IMR-90 (cell line): ENCODE measurements at regions not wholly inside any gene's neighbourhood (a gene's known extent, or its start where the extent isn't known, plus 50 kb on each side); places are given as distances from the start of the nearest gene placed in this dataset.

Experiments used
- ATAC-seq: fragments of 200-7000 bp; cut with Tn5 transposase; 2 replicates; pipeline ENCODE4 v1.9.1; 2020; ENCODE audit warnings: low read depth, mild to moderate bottlenecking, moderate library complexity
- BruUV-seq: library from RNA; stranded (reverse); fragments of 400-500 nt; replicated peaks from 2 replicates; lab custom pipeline; 2021; lab: Mats Ljungman, UMichigan
- CTCF ChIA-PET: fragments of 300-600 bp; formaldehyde crosslinking; extraction: SDS; loops from one replicate; lab custom pipeline; 2021; ENCODE audit warnings: antibody characterized with exemption; lab: Yijun Ruan, JAX
- POLR2A ChIA-PET: fragments of 300-600 bp; sonication (Branson Sonifier 250); formaldehyde crosslinking; loops from one replicate; lab custom pipeline; 2022; ENCODE audit warnings: antibody characterized with exemption; ENCODE audit not compliant: unreplicated experiment; lab: Charles Lee
- DNase-seq: peaks from one replicate; pipeline ENCODE4 v3.0.0; 2013
- H2AFZ ChIP-seq: replicated peaks from 2 replicates; pipeline ENCODE3; 2013; ENCODE audit warnings: low read length, mild to moderate bottlenecking; ENCODE audit not compliant: poor library complexity
- H2AK5ac ChIP-seq: 2 replicates; pipeline ENCODE4 v1.6.1; 2013; ENCODE audit warnings: low read depth, low read length, inconsistent platforms
- H2AK9ac ChIP-seq: replicated peaks from 2 replicates; pipeline ENCODE3; 2013; ENCODE audit warnings: mild to moderate bottlenecking, low read depth, low read length, moderate library complexity; ENCODE audit not compliant: poor library complexity
- H2BK120ac ChIP-seq: 2 replicates; pipeline ENCODE4 v1.6.1; 2013; ENCODE audit warnings: low read depth, low read length, inconsistent platforms
- H2BK15ac ChIP-seq: 3 replicates; pipeline ENCODE4 v1.6.1; 2013; ENCODE audit warnings: low read depth, low read length, inconsistent platforms
- H2BK20ac ChIP-seq: 2 replicates; pipeline ENCODE4 v1.6.1; 2013; ENCODE audit warnings: low read depth, mild to moderate bottlenecking, inconsistent platforms, low read length, moderate library complexity
- H2BK5ac ChIP-seq: 2 replicates; pipeline ENCODE4 v1.6.1; 2013; ENCODE audit warnings: mild to moderate bottlenecking, low read depth, low read length, inconsistent platforms; ENCODE audit not compliant: poor library complexity, severe bottlenecking
- H3K14ac ChIP-seq: replicated peaks from 2 replicates; pipeline ENCODE4 v1.6.1; 2013; ENCODE audit warnings: low read depth, low read length, inconsistent platforms
- H3K18ac ChIP-seq: 2 replicates; pipeline ENCODE4 v1.6.1; 2013; ENCODE audit warnings: low read depth, low read length, control low read depth
- H3K23ac ChIP-seq: 2 replicates; pipeline ENCODE4 v1.6.1; 2013; ENCODE audit warnings: low read depth, low read length, inconsistent platforms
- H3K27ac ChIP-seq: 2 replicates; pipeline ENCODE4 v1.5.1; 2013; ENCODE audit warnings: mild to moderate bottlenecking, control low read depth, low read length; ENCODE audit not compliant: insufficient read depth
- H3K27me3 ChIP-seq: 2 replicates; pipeline ENCODE4 v1.6.1; 2013; ENCODE audit warnings: low read length; ENCODE audit not compliant: control insufficient read depth, insufficient read depth
- H3K36me3 ChIP-seq: 2 replicates; pipeline ENCODE4 v1.6.1; 2013; ENCODE audit warnings: low read length, mixed read lengths; ENCODE audit not compliant: control insufficient read depth, insufficient read depth
- H3K4ac ChIP-seq: 2 replicates; pipeline ENCODE4 v1.6.1; 2013; ENCODE audit warnings: low read depth, low read length, inconsistent platforms
- H3K4me1 ChIP-seq: 2 replicates; pipeline ENCODE4 v1.6.1; 2013; ENCODE audit warnings: low read length, mixed read lengths; ENCODE audit not compliant: control insufficient read depth, insufficient read depth
- H3K4me2 ChIP-seq: 2 replicates; pipeline ENCODE4 v1.6.1; 2013; ENCODE audit warnings: low read depth, mild to moderate bottlenecking, control low read depth, low read length, moderate library complexity
- H3K4me3 ChIP-seq: 2 replicates; pipeline ENCODE4 v1.5.1; 2013; ENCODE audit warnings: low read depth, mild to moderate bottlenecking, control low read depth, low read length, moderate library complexity; ENCODE audit not compliant: insufficient read depth
- H3K56ac ChIP-seq: 2 replicates; pipeline ENCODE4 v1.6.1; 2013; ENCODE audit warnings: low read length, inconsistent platforms; ENCODE audit not compliant: insufficient read depth; ENCODE audit errors: extremely low read depth
- H3K79me1 ChIP-seq, 2 experiments: 2 replicates each; pipeline ENCODE4 v1.6.1; 2013; ENCODE audit warnings: low read length in 2 of 2, inconsistent platforms in 1 of 2, low read depth in 1 of 2
- H3K9ac ChIP-seq: 2 replicates; pipeline ENCODE4 v1.6.1; 2013; ENCODE audit warnings: low read depth, low read length, control low read depth
- H3K9me1 ChIP-seq: 2 replicates; pipeline ENCODE4 v1.6.1; 2013; ENCODE audit warnings: low read length, inconsistent platforms; ENCODE audit not compliant: insufficient read depth
- H3K9me3 ChIP-seq: 2 replicates; pipeline ENCODE4 v1.6.1; 2013; ENCODE audit warnings: low read length; ENCODE audit not compliant: control insufficient read depth, insufficient read depth
- H4K20me1 ChIP-seq: 2 replicates; pipeline ENCODE4 v1.6.1; 2013; ENCODE audit warnings: low read length, inconsistent platforms; ENCODE audit not compliant: insufficient read depth
- H4K5ac ChIP-seq: 2 replicates; pipeline ENCODE4 v1.6.1; 2013; ENCODE audit warnings: mild to moderate bottlenecking, low read depth, low read length, control low read depth
- H4K8ac ChIP-seq, 2 experiments: 2 replicates each; pipeline ENCODE4 v1.6.1; 2013; ENCODE audit warnings: low read depth in 2 of 2, low read length in 2 of 2, control low read depth in 1 of 2, inconsistent platforms in 1 of 2
- H4K91ac ChIP-seq: 2 replicates; pipeline ENCODE4 v1.6.1; 2013; ENCODE audit warnings: low read depth, low read length, inconsistent platforms; ENCODE audit not compliant: insufficient read depth
- NFE2L2 ChIP-seq: fragments of 150-350 bp; IDR thresholded peaks from 2 replicates; pipeline ENCODE4 v1.6.1; 2016; ENCODE audit warnings: low read depth, mild to moderate bottlenecking, low read length
- dilution Hi-C: fragments of 300-500 bp; cut with HindIII; formaldehyde crosslinking; loops from one replicate; pipeline ENCODE4 v1.14.3; 2018; ENCODE audit warnings: low sequenced_read_pairs; ENCODE audit not compliant: unreplicated experiment
- in situ Hi-C: fragments of 300-500 bp; cut with MboI; formaldehyde crosslinking; loops from 3 replicates; pipeline ENCODE4 v1.14.3; 2019; ENCODE audit warnings: low sequenced_read_pairs, inconsistent platforms, mixed read lengths
- intact Hi-C: fragments of 100-400 bp; cut with micrococcal nuclease; formaldehyde crosslinking; loops from 2 replicates; pipeline ENCODE4 v1.10.0; 2022

DNA sequence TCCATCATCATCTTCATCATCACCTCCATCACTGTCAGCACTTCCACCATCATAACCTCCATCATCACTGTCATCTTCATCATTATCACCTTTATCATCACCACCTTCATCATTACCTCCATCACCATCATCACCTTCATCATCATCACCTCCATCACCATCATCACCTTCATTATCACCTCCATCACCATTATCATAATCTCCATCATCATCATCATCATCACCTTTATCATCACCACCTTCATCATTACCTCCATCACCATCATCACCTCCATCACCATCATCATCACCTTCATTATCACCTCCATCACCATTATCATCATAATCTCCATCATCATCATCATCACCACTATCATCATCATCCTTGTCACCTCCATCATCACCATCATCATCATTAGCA lies 309.7 kb downstream of the HAPSTR1 start:
- H3K27me3 ChIP-seq = no peaks in the 10 kb centered on the region
- no peak for DNase-seq
- no peak overlapping the region for H3K4me2 ChIP-seq
- no peak overlapping the region for H2BK15ac ChIP-seq
- intact Hi-C loops = no loop called here
- no TSS peak for BruUV-seq
- dilution Hi-C loops = no loop called here
- no peak overlapping the region for H3K9ac ChIP-seq
- no peaks in the 10 kb centered on the region for H4K20me1 ChIP-seq
- H4K5ac ChIP-seq = no peak overlapping the region
- no peaks in the 10 kb centered on the region for H3K9me1 ChIP-seq
- no peak overlapping the region for H3K27ac ChIP-seq
- in situ Hi-C loops = no loop called here
- H3K9me3 ChIP-seq = peaks cover 10% of the 10 kb centered on the region
- ATAC-seq = no peak
- TF ChIP-seq NFE2L2 = no peak
- no peak overlapping the region for H3K4me3 ChIP-seq
- H4K8ac ChIP-seq = no peak overlapping the region
- ChIA-PET POLR2A (no interaction called here), CTCF (no interaction called here)
- H2BK20ac ChIP-seq = no peak overlapping the region
- no peak overlapping the region for H3K56ac ChIP-seq
- no peaks in the 10 kb centered on the region for H3K36me3 ChIP-seq
- no peaks in the 10 kb centered on the region for H3K79me1 ChIP-seq
- no peak overlapping the region for H3K23ac ChIP-seq
- no peak overlapping the region for H2AFZ ChIP-seq
- no peaks in the 10 kb centered on the region for H3K4me1 ChIP-seq
- no peak overlapping the region for H3K14ac ChIP-seq
- H2BK5ac ChIP-seq = peak overlapping the region; percentile 54
- H4K91ac ChIP-seq = no peak overlapping the region
- no peak overlapping the region for H2BK120ac ChIP-seq
- H3K18ac ChIP-seq = no peak overlapping the region
- no peak overlapping the region for H2AK9ac ChIP-seq
- no peak overlapping the region for H3K4ac ChIP-seq
- no peak overlapping the region for H2AK5ac ChIP-seq
